ENCODE measurements at regions not wholly inside any gene's neighbourhood (a gene's known extent, or its start where the extent isn't known, plus 50 kb on each side); places are given as distances from the start of the nearest gene placed in this dataset.

DNA sequence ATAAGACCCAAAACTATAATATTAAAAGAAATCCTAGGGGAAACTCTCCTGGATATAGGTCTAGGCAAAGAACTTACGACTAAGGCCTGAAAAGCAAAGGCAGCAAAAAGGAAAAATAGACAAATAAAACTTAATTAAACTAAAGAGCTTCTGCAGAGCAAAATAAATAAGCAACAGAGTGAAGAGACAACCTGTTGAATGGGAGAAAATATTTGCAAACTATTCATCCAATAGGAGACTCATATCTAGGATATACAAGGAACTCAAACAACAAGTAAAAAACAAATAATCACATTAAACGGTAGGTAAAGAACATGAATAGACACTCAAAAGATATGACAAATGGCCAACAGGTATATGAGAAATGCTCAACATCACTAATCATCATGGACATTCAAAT lies 318.6 kb downstream of the CSNK1G3 start:
- DNase-seq (ENCODE audit: low spot score), result no peak
- no peaks in the 10 kb centered on the region for H3K36me3 ChIP-seq
- no peak overlapping the region for H3K27ac ChIP-seq
- H3K4me1 ChIP-seq, result no peaks in the 10 kb centered on the region
- H3K27me3 ChIP-seq, result no peaks in the 10 kb centered on the region
- TF ChIP-seq, protein P1, sequence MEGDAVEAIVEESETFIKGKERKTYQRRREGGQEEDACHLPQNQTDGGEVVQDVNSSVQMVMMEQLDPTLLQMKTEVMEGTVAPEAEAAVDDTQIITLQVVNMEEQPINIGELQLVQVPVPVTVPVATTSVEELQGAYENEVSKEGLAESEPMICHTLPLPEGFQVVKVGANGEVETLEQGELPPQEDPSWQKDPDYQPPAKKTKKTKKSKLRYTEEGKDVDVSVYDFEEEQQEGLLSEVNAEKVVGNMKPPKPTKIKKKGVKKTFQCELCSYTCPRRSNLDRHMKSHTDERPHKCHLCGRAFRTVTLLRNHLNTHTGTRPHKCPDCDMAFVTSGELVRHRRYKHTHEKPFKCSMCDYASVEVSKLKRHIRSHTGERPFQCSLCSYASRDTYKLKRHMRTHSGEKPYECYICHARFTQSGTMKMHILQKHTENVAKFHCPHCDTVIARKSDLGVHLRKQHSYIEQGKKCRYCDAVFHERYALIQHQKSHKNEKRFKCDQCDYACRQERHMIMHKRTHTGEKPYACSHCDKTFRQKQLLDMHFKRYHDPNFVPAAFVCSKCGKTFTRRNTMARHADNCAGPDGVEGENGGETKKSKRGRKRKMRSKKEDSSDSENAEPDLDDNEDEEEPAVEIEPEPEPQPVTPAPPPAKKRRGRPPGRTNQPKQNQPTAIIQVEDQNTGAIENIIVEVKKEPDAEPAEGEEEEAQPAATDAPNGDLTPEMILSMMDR (IDR thresholded peaks at IDR 0.05), result no peak
- H3K9me3 ChIP-seq, result peaks cover 0 to 4% of the 10 kb centered on the region in 2 donors
- H3K4me3 ChIP-seq, result no peak overlapping the region

DNA sequence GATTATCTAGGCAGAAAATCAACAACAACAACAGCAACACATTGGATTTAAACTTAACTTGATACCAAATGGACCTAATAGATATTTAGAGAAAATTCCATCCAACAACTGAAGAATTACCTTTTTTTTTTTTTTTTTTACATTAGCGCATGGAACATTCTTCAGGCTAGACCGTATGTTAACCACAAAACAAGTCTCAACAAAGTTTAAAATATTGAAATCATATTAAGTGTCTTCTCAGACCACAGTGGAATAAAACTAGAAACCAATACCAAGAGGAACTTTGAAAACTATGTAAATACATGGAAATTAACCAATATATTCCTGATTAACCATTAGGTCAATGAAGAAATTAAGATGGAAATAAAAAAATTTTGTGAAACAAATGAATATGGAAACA lies 315.8 kb downstream of the CSNK1G3 start:
- no peak for DNase-seq (ENCODE audit: low spot score)

DNA sequence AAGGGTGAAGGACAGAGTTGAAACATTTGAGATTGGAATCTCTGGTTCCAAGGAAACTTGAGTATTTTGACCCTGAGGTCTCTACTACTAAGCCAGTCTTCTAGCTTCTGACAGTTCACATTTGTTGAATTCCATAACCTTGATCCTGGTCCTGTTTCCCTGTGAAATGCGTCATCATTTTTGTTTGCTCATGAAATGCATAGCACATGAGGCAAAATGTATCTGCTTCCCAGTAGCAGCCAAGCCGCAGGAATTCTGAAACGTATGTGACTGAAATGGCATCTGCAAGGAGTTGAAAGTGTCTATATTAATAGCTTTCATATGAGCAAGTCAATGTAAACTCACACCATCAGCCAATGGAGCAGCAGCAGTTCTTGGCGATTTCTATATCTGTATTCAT lies 307.9 kb downstream of the CSNK1G3 start:
- Histone ChIP-seq H3K4me3 (no peak overlapping the region), H3K36me3 (no peaks in the 10 kb centered on the region), H3K27ac (no peak overlapping the region), H3K4me1 (peaks cover 0 to under 1% of the 10 kb centered on the region in 2 donors), H3K27me3 (no peaks in the 10 kb centered on the region), H3K9me3 (no peaks in the 10 kb centered on the region)
- TF ChIP-seq, protein P1 (IDR thresholded peaks at IDR 0.05), result no peak
- DNase-seq (ENCODE audit: low spot score), result no peak

More for the DNA sequence above, 315.8 kb downstream of the CSNK1G3 start:
- no peak overlapping the region for H3K27ac ChIP-seq
- TF ChIP-seq, protein P1 (IDR thresholded peaks at IDR 0.05), result no peak
- no peaks in the 10 kb centered on the region for H3K36me3 ChIP-seq
- H3K4me3 ChIP-seq, result no peak overlapping the region
- H3K4me1 ChIP-seq, result no peaks in the 10 kb centered on the region
- peaks cover 0 to 4% of the 10 kb centered on the region in 2 donors for H3K9me3 ChIP-seq
- H3K27me3 ChIP-seq, result no peaks in the 10 kb centered on the region

DNA sequence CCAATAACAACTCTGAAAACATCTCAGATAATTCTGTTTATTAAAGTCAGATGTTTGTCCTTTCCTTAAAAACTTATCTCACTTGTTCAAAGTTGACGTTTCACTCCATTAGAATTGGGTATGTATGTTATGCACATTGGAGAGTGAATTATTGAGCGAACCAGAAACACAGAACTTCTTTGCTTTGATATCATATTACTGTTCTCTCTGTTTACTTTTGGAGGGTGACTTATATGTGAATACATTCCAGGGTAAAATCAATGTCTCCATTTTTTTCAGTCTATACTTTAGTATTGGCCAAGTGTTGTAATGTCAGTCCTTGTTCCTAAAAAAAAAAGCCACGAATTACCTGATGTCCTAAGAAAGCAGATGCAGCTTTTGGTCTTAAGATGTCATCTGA lies 307.4 kb downstream of the CSNK1G3 start:
- Histone ChIP-seq H3K27me3 (no peaks in the 10 kb centered on the region), H3K4me1 (peaks cover 0 to 5% of the 10 kb centered on the region in 2 donors), H3K4me3 (no peak overlapping the region), H3K9me3 (no peaks in the 10 kb centered on the region), H3K36me3 (no peaks in the 10 kb centered on the region), H3K27ac (no peak overlapping the region)
- TF ChIP-seq, protein P1 (IDR thresholded peaks at IDR 0.05), result no peak
- DNase-seq (ENCODE audit: low spot score), result no peak

DNA sequence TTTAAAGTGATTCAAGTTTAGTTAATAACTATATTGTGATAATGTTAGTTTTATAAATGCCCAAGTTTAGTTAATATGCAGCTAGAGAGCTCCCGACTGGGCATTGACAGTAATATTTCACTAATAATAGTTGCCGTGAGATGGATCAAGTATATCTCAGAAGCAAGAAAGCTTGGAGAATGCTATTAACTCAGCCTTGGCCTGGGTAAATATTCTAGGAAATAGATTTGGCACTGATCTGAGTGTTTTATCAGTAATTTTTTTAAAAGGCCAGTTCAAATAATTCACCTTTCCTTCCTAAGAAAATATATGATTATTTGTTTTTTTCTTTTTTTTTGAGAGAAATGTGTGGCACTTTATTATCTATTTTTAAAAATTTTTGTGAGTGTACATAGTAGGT lies 305.3 kb downstream of the CSNK1G3 start:
- no peak overlapping the region for H3K4me3 ChIP-seq
- TF ChIP-seq, protein P1 (IDR thresholded peaks at IDR 0.05), result no peak
- no peak for DNase-seq (ENCODE audit: low spot score)

DNA sequence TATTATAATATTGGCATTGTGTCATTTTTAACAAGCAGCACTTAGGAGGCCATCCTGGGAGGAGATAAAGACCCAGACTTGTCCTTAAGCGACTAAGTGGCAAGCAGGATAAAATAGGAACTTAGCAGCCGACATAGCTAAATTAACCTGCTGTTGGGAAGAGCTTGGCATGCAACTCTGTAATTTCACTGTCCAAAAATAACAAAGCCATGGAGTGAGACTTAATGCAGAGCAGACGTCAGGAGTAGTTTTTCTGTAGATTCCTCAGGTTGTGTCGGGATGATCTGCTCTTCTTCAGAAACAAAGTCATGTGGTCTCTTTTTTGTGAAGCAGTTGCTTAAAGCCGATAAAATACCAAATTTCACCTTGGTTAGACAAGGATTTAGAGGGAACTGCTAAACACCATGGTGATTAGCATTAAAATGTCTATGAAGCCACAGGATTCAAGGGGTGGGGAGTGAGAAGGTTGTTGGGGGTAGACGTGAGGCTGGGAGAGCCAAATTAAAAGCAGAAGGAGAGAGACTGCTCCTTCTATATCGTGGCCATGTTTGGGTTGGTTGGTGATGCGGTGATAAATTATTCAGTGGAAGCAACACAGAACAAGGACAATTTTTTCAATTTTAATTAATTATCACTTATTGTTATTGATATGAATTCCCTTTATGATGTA lies 303.0 kb downstream of the CSNK1G3 start:
- peaks cover 0 to 33% of the 10 kb centered on the region in 2 donors for H3K4me1 ChIP-seq
- TF ChIP-seq, protein P1 (IDR thresholded peaks at IDR 0.05), result no peak
- H3K27me3 ChIP-seq, result no peaks in the 10 kb centered on the region
- peak overlapping the region; percentile 66 to 78 for H3K27ac ChIP-seq
- no peak for DNase-seq (ENCODE audit: low spot score)
- no peaks in the 10 kb centered on the region for H3K9me3 ChIP-seq
- H3K36me3 ChIP-seq, result no peaks in the 10 kb centered on the region
- no peak overlapping the region for H3K4me3 ChIP-seq

More for the DNA sequence above, 305.3 kb downstream of the CSNK1G3 start:
- H3K9me3 ChIP-seq, result no peaks in the 10 kb centered on the region
- H3K27ac ChIP-seq, result no peak overlapping the region
- no peaks in the 10 kb centered on the region for H3K27me3 ChIP-seq
- no peaks in the 10 kb centered on the region for H3K36me3 ChIP-seq
- H3K4me1 ChIP-seq, result peaks cover 0 to 20% of the 10 kb centered on the region in 2 donors
